ENCODE measurements at regions not wholly inside any gene's neighbourhood (a gene's known extent, or its start where the extent isn't known, plus 50 kb on each side); places are given as distances from the start of the nearest gene placed in this dataset.
A peak's percentile ranks its signal among the peaks of the same experiment; 100 is the strongest.
"Not testable (repeated sequence)": the region's sequence is repeated elsewhere in the genome, so short reads cannot be mapped to it uniquely, and the experiment has no call there.

- DNase-seq = not testable (repeated sequence)
Measured at GRCh38 chr16:31581065-31581464, 53.4 kb downstream of the AHSP start.

- not testable (repeated sequence) for DNase-seq
Measured at GRCh38 chr16:31601737-31602384, 74.2 kb downstream of the AHSP start.

GRCh38 chr16:31618130-31618529 lies 90.4 kb downstream of the AHSP start:
- no peak for DNase-seq

- DNase-seq = no peak
Measured at GRCh38 chr16:31636433-31636832, 108.7 kb downstream of the AHSP start.

- DNase-seq = no peak
Measured at GRCh38 chr16:31641279-31641678, 113.6 kb downstream of the AHSP start.

GRCh38 chr16:31655674-31656073 lies 128.0 kb downstream of the AHSP start:
- not testable (repeated sequence) for DNase-seq

- DNase-seq = no peak
Measured at GRCh38 chr16:31664683-31665482, 137.2 kb downstream of the AHSP start.

GRCh38 chr16:31674686-31675085 lies 147.0 kb downstream of the AHSP start:
- no peak for DNase-seq

GRCh38 chr16:31676731-31677130 lies 149.0 kb downstream of the AHSP start:
- no peak for DNase-seq

GRCh38 chr16:31678649-31679325 lies 151.1 kb downstream of the AHSP start:
- no peak for DNase-seq

- DNase-seq = not testable (repeated sequence)
Measured at GRCh38 chr16:31689331-31689730, 161.6 kb downstream of the AHSP start.

GRCh38 chr16:31692338-31692737 lies 164.6 kb downstream of the AHSP start:
- DNase-seq = not testable (repeated sequence)

GRCh38 chr16:31693733-31694132 lies 166.0 kb downstream of the AHSP start:
- DNase-seq = no peak

GRCh38 chr16:31694461-31694860 lies 166.8 kb downstream of the AHSP start:
- DNase-seq = no peak

- DNase-seq = no peak
Measured at GRCh38 chr16:31695667-31696066, 168.0 kb downstream of the AHSP start.

GRCh38 chr16:31696968-31697743 lies 169.5 kb downstream of the AHSP start:
- DNase-seq = no peak

- no peak for DNase-seq
Measured at GRCh38 chr16:31697744-31698125, 170.0 kb downstream of the AHSP start.

GRCh38 chr16:31698901-31699300 lies 171.2 kb downstream of the AHSP start:
- DNase-seq = no peak

GRCh38 chr16:31699601-31700000 lies 171.9 kb downstream of the AHSP start:
- DNase-seq = no peak

- no peak for DNase-seq
Measured at GRCh38 chr16:31700200-31700529, 172.5 kb downstream of the AHSP start.

GRCh38 chr16:31700530-31701388 lies 172.8 kb upstream of the ZNF267 start:
- DNase-seq = peak; percentile 83

GRCh38 chr16:31701734-31702133 lies 171.9 kb upstream of the ZNF267 start:
- DNase-seq = no peak
